Thyroid gland (tissue), 4 donors: ENCODE measurements at regions not wholly inside any gene's neighbourhood (a gene's known extent, or its start where the extent isn't known, plus 50 kb on each side); places are given as distances from the start of the nearest gene placed in this dataset.

ENCODE experiments used
- DNase-seq, 2 donors: peaks; one replicate each; pipeline ENCODE4 v3.0.0-alpha.2; 2019
- H3K27ac ChIP-seq, 3 donors: fragments of 200-600 bp; sonication (generic); 1 replicate in 2 of 3; 2 replicates in 1 of 3; pipeline ENCODE4 v1.5.1; 2016 to 2019; ENCODE audit warnings: mild to moderate bottlenecking in 1 of 3, moderate library complexity in 1 of 3
- H3K27me3 ChIP-seq: fragments of 200-600 bp; sonication (generic); one replicate; pipeline ENCODE4 v1.5.1; 2019
- H3K36me3 ChIP-seq, 2 donors: fragments of 200-600 bp; sonication (generic); one replicate each; pipeline ENCODE4 v1.5.1; 2016 to 2019
- H3K4me1 ChIP-seq, 2 donors: fragments of 200-600 bp; sonication (generic); one replicate each; pipeline ENCODE4 v1.5.1; 2017 to 2019
- H3K4me3 ChIP-seq, 3 donors: fragments of 200-600 bp; sonication (generic); replicated peaks in 1 of 3; 1 replicate in 2 of 3; 2 replicates in 1 of 3; pipeline ENCODE4 v1.5.1; 2016; ENCODE audit warnings: mild to moderate bottlenecking in 1 of 3
- H3K9me3 ChIP-seq: fragments of 200-600 bp; sonication (generic); one replicate; pipeline ENCODE4 v1.5.1; 2017
- CTCF ChIP-seq, 6 experiments: fragments of 200-600 bp in 3 of 6; fragments of 450-650 bp in 3 of 6; sonication (generic) in 3 of 6; IDR thresholded peaks; one replicate each; pipeline ENCODE4 v1.5.1; 2016 to 2019; ENCODE audit warnings: antibody characterized with exemption in 6 of 6, mild to moderate bottlenecking in 2 of 6, inconsistent platforms in 1 of 6, moderate library complexity in 1 of 6
- POLR2A ChIP-seq, 2 donors: fragments of 450-650 bp; IDR thresholded peaks; one replicate each; pipeline ENCODE4 v1.6.1; 2017; ENCODE audit warnings: antibody characterized with exemption in 2 of 2, mild to moderate bottlenecking in 2 of 2, moderate library complexity in 1 of 2
- WGBS, 2 donors: methylation state at CpG; one replicate each; pipeline ENCODE4 v1.1.5; 2017; 5-methylcytosine and 5-hydroxymethylcytosine counted together
- intact Hi-C: fragments of 100-400 bp; cut with DNase I; formaldehyde crosslinking; loops from one replicate; pipeline ENCODE4 v1.15.1; 2023

GRCh38 chr16:86979061-86979460, 338.1 kb downstream of the C16orf95 start:
- Histone ChIP-seq H3K36me3 (no peaks in the 10 kb centered on the region), H3K4me3 (no peak overlapping the region), H3K27ac (no peak overlapping the region), H3K4me1 (no peaks in the 10 kb centered on the region), H3K9me3 (no peaks in the 10 kb centered on the region), H3K27me3 (no peaks in the 10 kb centered on the region)
- no peak for TF ChIP-seq CTCF (IDR thresholded peaks at IDR 0.05)
- no peak for TF ChIP-seq POLR2A (IDR thresholded peaks at IDR 0.05)
- WGBS, 2 donors = 90 to 93% methylated on average over 6 of the region's 6 CpGs
- DNase-seq = no peak
- intact Hi-C loops = no loop called here

- no peaks in the 10 kb centered on the region for H3K27me3 ChIP-seq
- 82 to 85% methylated on average over 1 of the region's 1 CpG for WGBS, 2 donors
- no peaks in the 10 kb centered on the region for H3K36me3 ChIP-seq
- H3K4me1 ChIP-seq = no peaks in the 10 kb centered on the region
- intact Hi-C loops = no loop called here
- TF ChIP-seq CTCF (IDR thresholded peaks at IDR 0.05) = no peak
- TF ChIP-seq POLR2A (IDR thresholded peaks at IDR 0.05) = no peak
- no peak for DNase-seq
- no peaks in the 10 kb centered on the region for H3K9me3 ChIP-seq
- no peak overlapping the region for H3K4me3 ChIP-seq
- no peak overlapping the region for H3K27ac ChIP-seq
Measured at GRCh38 chr16:86979984-86980553, 337.1 kb downstream of the C16orf95 start.

GRCh38 chr16:86980644-86981043, 336.5 kb downstream of the C16orf95 start:
- no peak overlapping the region for H3K4me3 ChIP-seq
- TF ChIP-seq CTCF (IDR thresholded peaks at IDR 0.05) (no peak), POLR2A (IDR thresholded peaks at IDR 0.05) (no peak)
- no peaks in the 10 kb centered on the region for H3K27me3 ChIP-seq
- H3K4me1 ChIP-seq = no peaks in the 10 kb centered on the region
- H3K9me3 ChIP-seq = no peaks in the 10 kb centered on the region
- 78 to 84% methylated on average over 6 of the region's 6 CpGs for WGBS, 2 donors
- no peak for DNase-seq
- intact Hi-C loops = no loop called here
- no peak overlapping the region for H3K27ac ChIP-seq
- H3K36me3 ChIP-seq = no peaks in the 10 kb centered on the region

- TF ChIP-seq POLR2A (IDR thresholded peaks at IDR 0.05) (no peak), CTCF (IDR thresholded peaks at IDR 0.05) (no peak)
- Histone ChIP-seq H3K36me3 (no peaks in the 10 kb centered on the region), H3K9me3 (no peaks in the 10 kb centered on the region), H3K4me3 (no peak overlapping the region), H3K27ac (no peak overlapping the region), H3K4me1 (no peaks in the 10 kb centered on the region), H3K27me3 (no peaks in the 10 kb centered on the region)
- intact Hi-C loops = no loop called here
- no peak for DNase-seq
- 53 to 62% methylated on average over 3 of the region's 3 CpGs for WGBS, 2 donors
Measured at GRCh38 chr16:86982347-86982596, 334.9 kb downstream of the C16orf95 start.

GRCh38 chr16:86982912-86983311, 334.3 kb downstream of the C16orf95 start:
- no peak for DNase-seq
- 57 to 59% methylated on average over 12 of the region's 12 CpGs for WGBS, 2 donors
- Histone ChIP-seq H3K4me1 (no peaks in the 10 kb centered on the region), H3K27ac (no peak overlapping the region), H3K36me3 (no peaks in the 10 kb centered on the region), H3K4me3 (no peak overlapping the region), H3K27me3 (no peaks in the 10 kb centered on the region), H3K9me3 (no peaks in the 10 kb centered on the region)
- intact Hi-C loops = no loop called here
- TF ChIP-seq POLR2A (IDR thresholded peaks at IDR 0.05) (no peak), CTCF (IDR thresholded peaks at IDR 0.05) (no peak)
